D721Med (cell line): ENCODE measurements at regions not wholly inside any gene's neighbourhood (a gene's known extent, or its start where the extent isn't known, plus 50 kb on each side); places are given as distances from the start of the nearest gene placed in this dataset.

ENCODE experiments used
- DNase-seq: peaks from one replicate; pipeline ENCODE4 v3.0.0; 2011; ENCODE audit warnings: low spot score; ENCODE audit not compliant: insufficient read length
- FAIRE-seq: peaks from 2 replicates; lab custom pipeline; 2011; peaks lifted over from hg19 to GRCh38; lab: Jason Lieb, UNC
- TF ChIP-seq, protein P1 (sequence below): IDR thresholded peaks from 2 replicates; pipeline ENCODE4 v1.5.1; 2012; ENCODE audit warnings: mild to moderate bottlenecking, control low read depth; ENCODE audit not compliant: insufficient read depth; ENCODE audit errors: missing control alignments

DNA sequence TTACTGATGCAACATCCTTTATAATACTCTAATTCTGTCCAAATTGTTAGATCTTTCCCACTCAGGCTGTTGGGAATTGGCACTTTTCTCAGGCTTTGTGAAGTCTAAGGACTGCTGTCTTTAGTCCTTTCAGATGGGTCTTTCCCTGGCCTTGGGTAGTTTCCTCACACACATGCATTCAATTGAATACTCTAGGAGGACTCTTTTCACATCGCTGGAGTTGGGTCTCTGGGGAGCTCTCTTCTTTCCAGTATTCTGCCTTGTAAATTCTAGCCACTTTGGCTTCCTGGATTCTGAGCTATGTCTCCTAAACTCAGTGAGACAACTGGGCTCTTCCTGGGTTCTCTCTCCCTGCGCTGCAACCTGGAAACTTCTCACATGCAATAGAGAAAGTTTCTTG lies 215.5 kb downstream of the SNX18 start:
- DNase-seq = no peak
- FAIRE-seq = no peak
- TF ChIP-seq, protein P1, sequence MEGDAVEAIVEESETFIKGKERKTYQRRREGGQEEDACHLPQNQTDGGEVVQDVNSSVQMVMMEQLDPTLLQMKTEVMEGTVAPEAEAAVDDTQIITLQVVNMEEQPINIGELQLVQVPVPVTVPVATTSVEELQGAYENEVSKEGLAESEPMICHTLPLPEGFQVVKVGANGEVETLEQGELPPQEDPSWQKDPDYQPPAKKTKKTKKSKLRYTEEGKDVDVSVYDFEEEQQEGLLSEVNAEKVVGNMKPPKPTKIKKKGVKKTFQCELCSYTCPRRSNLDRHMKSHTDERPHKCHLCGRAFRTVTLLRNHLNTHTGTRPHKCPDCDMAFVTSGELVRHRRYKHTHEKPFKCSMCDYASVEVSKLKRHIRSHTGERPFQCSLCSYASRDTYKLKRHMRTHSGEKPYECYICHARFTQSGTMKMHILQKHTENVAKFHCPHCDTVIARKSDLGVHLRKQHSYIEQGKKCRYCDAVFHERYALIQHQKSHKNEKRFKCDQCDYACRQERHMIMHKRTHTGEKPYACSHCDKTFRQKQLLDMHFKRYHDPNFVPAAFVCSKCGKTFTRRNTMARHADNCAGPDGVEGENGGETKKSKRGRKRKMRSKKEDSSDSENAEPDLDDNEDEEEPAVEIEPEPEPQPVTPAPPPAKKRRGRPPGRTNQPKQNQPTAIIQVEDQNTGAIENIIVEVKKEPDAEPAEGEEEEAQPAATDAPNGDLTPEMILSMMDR = no peak

DNA sequence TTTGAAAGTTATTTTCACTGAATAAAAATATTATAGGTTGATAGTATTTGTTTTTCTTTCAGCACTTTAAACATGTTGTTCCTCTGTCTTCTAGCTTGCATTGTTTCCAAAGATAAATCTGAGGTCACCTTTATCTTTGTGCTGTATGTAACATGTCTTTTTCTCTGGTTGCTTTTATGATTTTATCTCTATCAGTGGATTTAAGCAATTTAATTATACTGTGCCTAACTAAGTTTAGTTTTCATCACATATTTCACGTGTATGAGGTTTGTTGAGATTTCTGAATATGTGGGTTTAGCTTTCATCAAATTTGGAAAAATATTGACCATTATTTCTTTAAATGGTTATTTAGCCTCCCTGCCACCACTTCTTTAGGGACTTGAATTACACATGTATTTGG lies 214.5 kb downstream of the SNX18 start:
- FAIRE-seq = no peak
- TF ChIP-seq, protein P1 = no peak
- no peak for DNase-seq

DNA sequence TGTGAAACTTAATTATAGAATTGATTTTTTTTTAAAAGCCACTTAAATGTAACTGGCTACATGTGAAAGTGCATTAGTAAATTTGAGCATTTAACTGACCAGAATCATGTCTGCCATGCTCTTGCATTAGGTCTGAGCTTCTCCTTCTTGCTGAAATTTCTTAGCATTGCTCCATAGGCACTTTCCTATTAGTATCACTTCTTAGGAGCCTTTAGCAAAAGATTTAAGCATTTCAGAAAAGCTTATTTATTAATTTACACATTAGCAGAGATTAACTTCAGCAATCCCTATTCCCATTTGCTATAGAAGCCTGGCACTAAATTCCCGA lies 211.0 kb downstream of the SNX18 start:
- FAIRE-seq = no peak
- TF ChIP-seq, protein P1 = no peak
- no peak for DNase-seq

DNA sequence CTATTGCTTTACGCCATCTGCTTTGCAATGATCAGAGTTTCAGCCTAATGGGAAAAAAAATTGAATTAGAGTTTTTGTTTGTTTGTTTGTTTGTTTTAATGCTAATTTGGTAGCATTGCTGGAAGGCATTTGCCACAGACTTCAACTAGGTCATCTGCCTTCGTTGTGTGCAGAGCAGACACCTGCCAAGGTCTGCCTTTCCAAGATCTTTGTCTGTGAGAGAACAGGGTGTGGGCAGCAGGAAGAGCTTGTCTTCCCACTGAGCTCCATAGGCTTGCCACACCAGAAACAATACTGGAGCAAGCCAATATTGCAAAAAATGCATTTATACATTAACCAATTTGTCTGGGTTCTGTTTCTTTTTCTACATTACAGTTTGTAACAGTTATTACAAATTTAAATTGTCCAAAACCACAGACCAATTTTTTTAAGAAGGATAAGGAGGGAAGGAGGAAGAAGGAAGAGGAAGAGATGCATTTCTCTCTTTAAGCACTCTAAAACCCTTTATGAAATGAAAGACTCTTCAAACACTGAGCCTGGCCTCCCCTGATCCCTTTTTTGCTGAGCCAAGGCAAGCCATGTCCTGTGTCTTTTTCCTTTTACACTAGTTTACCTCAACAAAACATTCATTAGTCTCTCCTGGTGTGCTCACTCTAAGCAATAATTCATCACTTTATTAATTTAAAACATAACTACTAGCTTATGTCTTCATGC lies 210.5 kb downstream of the SNX18 start:
- TF ChIP-seq, protein P1 = no peak
- FAIRE-seq = no peak
- DNase-seq = no peak

DNA sequence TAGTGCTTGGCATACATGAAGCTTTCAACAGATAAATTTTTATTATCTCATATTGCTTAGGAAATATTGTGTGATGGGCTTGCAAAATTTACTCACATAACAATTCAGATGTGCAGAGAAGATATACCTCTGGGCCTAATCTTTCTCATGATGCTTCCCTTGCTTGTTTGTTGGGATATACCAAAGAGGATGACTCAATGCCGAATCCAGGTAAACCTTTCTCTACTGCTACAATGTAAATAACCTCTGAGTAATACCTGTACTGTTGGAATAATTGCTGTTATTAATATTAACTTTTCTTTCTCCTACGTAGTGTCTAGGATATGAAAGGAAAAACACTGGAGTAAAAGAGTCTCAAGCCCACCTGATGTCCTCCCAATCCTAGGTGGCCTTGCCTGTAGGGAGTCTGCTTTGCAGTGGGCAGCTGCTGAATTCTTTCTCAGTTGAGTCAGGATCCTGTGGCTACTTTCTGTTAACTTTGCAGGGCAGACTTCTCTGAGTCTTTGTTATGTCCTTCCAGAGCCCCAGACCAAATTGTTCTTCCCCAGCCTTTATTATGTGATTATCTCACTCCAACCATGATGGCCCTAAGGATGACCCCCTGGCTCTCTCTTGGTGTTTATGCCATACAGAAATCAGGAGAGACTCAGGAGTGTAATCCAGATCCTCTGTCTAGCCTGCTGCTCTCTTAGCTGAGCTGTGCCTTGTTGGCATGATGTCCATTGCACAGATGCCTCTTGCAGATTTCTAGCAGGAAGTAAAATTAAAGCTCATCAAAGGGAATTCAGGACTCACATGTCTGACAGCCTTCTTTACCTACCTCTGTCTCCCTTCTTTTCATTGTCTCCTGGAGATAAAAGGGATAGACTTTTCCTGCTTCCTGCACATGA lies 208.1 kb downstream of the SNX18 start:
- DNase-seq (no peak), FAIRE-seq (no peak)
- TF ChIP-seq, protein P1 = no peak

DNA sequence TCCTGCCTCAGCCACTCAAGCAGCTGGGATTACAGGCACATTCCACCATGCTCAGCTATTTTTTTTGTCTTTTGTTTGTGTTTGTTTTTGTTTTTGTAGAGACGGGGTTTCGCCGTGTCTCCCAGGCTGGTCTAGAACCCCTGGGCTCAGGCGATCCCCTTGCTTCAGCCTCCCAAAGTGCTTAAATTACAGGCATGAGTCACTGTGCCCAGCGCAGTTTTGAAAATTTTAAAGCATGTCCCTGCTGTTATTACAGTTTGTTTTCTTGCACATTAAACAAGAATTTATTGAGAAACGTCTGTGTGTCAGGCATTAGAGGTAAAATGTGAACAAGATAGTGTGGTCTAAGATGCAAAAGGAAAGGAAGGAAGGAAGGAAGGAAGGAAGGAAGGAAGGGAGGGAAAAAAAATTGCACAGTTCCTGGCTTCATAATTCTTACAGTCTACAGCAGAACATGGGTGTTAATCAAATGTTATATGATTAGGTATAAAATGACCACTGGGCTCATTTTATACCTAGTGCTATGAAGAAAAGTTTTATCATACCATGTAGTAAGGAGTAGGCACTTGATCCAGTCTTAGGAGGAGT lies 205.4 kb downstream of the SNX18 start:
- TF ChIP-seq, protein P1 = no peak
- FAIRE-seq (no peak), DNase-seq (no peak)
